ENCODE measurements at regions not wholly inside any gene's neighbourhood (a gene's known extent, or its start where the extent isn't known, plus 50 kb on each side); places are given as distances from the start of the nearest gene placed in this dataset.

GRCh38 chr5:116787570-116787969 is 212.9 kb upstream of the SEMA6A start:
- Histone ChIP-seq H3K36me3 (ENCODE audit: insufficient read depth) (peaks cover 6% of the 10 kb centered on the region; the same call in 1 of the 2 replicates), H4K20me1 (replicated peaks; ENCODE audit: insufficient read depth) (no peaks in the 10 kb centered on the region), H3K4me1 (ENCODE audit: insufficient read depth) (no peaks in the 10 kb centered on the region), H3K9me2 (ENCODE audit: insufficient read depth) (no peaks in the 10 kb centered on the region), H3K4me2 (no peak overlapping the region), H3K79me2 (replicated peaks; ENCODE audit: insufficient read depth) (no peaks in the 10 kb centered on the region), H2AFZ (no peak overlapping the region), H3K27me3 (ENCODE audit: insufficient read depth) (no peaks in the 10 kb centered on the region), H3F3A (replicated peaks; ENCODE audit: low read depth) (no peaks in the 10 kb centered on the region), H3K27ac (ENCODE audit: low read depth) (0 out of 2 replicates have a peak overlapping the region, but pooled peaks have one; percentile 65), H3K4me3 (no peak overlapping the region)
- ATAC-seq (no peak), DNase-seq (ENCODE audit: low spot score) (no peak)
- H3K4me3 Mint-ChIP-seq: no peak overlapping the region
- H3K27me3 Mint-ChIP-seq (ENCODE audit: insufficient read depth, low read depth, poor library complexity): no peaks in the 10 kb centered on the region
- no peaks in the 10 kb centered on the region for H3K4me1 Mint-ChIP-seq
- no peak overlapping the region for H3K27ac Mint-ChIP-seq
- H3K9me3 Mint-ChIP-seq: peaks cover 14% of the 10 kb centered on the region; the same call in 2 of the 3 replicates
- no peak for TF ChIP-seq NANOG (IDR thresholded peaks at IDR 0.05; ENCODE audit: borderline replicate concordance)
- no peak for TF ChIP-seq ZNF114 (CRISPR knock-in tag; IDR thresholded peaks at IDR 0.05)
- TF ChIP-seq EZH2 (IDR thresholded peaks at IDR 0.05; ENCODE audit: low read depth, unreplicated experiment): no peak
- TF ChIP-seq JUNB (IDR thresholded peaks at IDR 0.05; ENCODE audit: unreplicated experiment): no peak
- no peak for TF ChIP-seq CREB1 (CRISPR knock-in tag; IDR thresholded peaks at IDR 0.05; ENCODE audit: low read depth)
- no peak for TF ChIP-seq POLR2AphosphoS5 (IDR thresholded peaks at IDR 0.05; ENCODE audit: low read depth)
- TF ChIP-seq CTCF (conservative IDR thresholded peaks at IDR 0.05; ENCODE audit: low read depth in 2 of 2): no peak
- TF ChIP-seq REST (IDR thresholded peaks at IDR 0.05; ENCODE audit: unreplicated experiment): no peak
- TF ChIP-seq STAT1 (IDR thresholded peaks at IDR 0.05; ENCODE audit: unreplicated experiment): no peak
- TF ChIP-seq ZNF331 (CRISPR knock-in tag; IDR thresholded peaks at IDR 0.05; ENCODE audit: low read depth): no peak
- TF ChIP-seq ETS1 (IDR thresholded peaks at IDR 0.05): no peak
- no peak for TF ChIP-seq ZNF462 (CRISPR knock-in tag; IDR thresholded peaks at IDR 0.05)
- peaks cover 9% of the 10 kb centered on the region for H3K36me3 Mint-ChIP-seq (ENCODE audit: low read depth)

Data from GM23338 (cell line).